Tongue (tissue), 1 donor: ENCODE measurements at regions not wholly inside any gene's neighbourhood (a gene's known extent, or its start where the extent isn't known, plus 50 kb on each side); places are given as distances from the start of the nearest gene placed in this dataset.

ENCODE experiments used
- DNase-seq: peaks from one replicate; pipeline ENCODE4 v3.0.0-alpha.2; 2015

GRCh38 chr14:65320661-65321308 lies 91.7 kb upstream of the FUT8 start:
- DNase-seq = no peak

GRCh38 chr14:65321370-65321875 lies 91.1 kb upstream of the FUT8 start:
- no peak for DNase-seq

- no peak for DNase-seq
Measured at GRCh38 chr14:65329481-65329880, 83.0 kb upstream of the FUT8 start.

- DNase-seq = no peak
Measured at GRCh38 chr14:65329911-65330310, 82.6 kb upstream of the FUT8 start.

GRCh38 chr14:65330416-65330815 lies 82.1 kb upstream of the FUT8 start:
- peak; percentile 55 for DNase-seq

- no peak for DNase-seq
Measured at GRCh38 chr14:65331652-65332051, 80.9 kb upstream of the FUT8 start.

- no peak for DNase-seq
Measured at GRCh38 chr14:65332141-65332871, 80.2 kb upstream of the FUT8 start.

GRCh38 chr14:65333943-65334687 lies 78.4 kb upstream of the FUT8 start:
- peak; percentile 87 for DNase-seq

- peak; percentile 48 for DNase-seq
Measured at GRCh38 chr14:65334765-65335410, 77.6 kb upstream of the FUT8 start.

GRCh38 chr14:65335411-65335947 lies 77.1 kb upstream of the FUT8 start:
- DNase-seq = no peak

GRCh38 chr14:65336191-65336591 lies 76.3 kb upstream of the FUT8 start:
- no peak for DNase-seq

- DNase-seq = no peak
Measured at GRCh38 chr14:65339866-65340265, 72.7 kb upstream of the FUT8 start.

- no peak for DNase-seq
Measured at GRCh38 chr14:65344011-65344410, 68.5 kb upstream of the FUT8 start.

- peak; percentile 31 for DNase-seq
Measured at GRCh38 chr14:65345266-65345665, 67.3 kb upstream of the FUT8 start.

- no peak for DNase-seq
Measured at GRCh38 chr14:65346474-65346873, 66.1 kb upstream of the FUT8 start.

GRCh38 chr14:65346895-65347294 lies 65.6 kb upstream of the FUT8 start:
- DNase-seq = no peak

- peak; percentile 67 for DNase-seq
Measured at GRCh38 chr14:65348137-65348536, 64.4 kb upstream of the FUT8 start.

GRCh38 chr14:65349100-65349499 lies 63.4 kb upstream of the FUT8 start:
- DNase-seq = no peak

GRCh38 chr14:65351493-65352194 lies 60.9 kb upstream of the FUT8 start:
- DNase-seq = peak; percentile 36

- no peak for DNase-seq
Measured at GRCh38 chr14:65352964-65353530, 59.5 kb upstream of the FUT8 start.

GRCh38 chr14:65354131-65354530 lies 58.4 kb upstream of the FUT8 start:
- no peak for DNase-seq
